Stimulated activated naive CD8-positive, alpha-beta T cell treated with anti-CD3 and anti-CD28 coated beads, Interleukin-15, amount 100 ng/mL, for 72 hours (primary cell): ENCODE measurements at regions not wholly inside any gene's neighbourhood (a gene's known extent, or its start where the extent isn't known, plus 50 kb on each side); places are given as distances from the start of the nearest gene placed in this dataset.
"Not testable (repeated sequence)": the region's sequence is repeated elsewhere in the genome, so short reads cannot be mapped to it uniquely, and the experiment has no call there.

Source experiments
- ATAC-seq: fragments of 150-1000 bp; cut with Tn5 transposase; 2 replicates; pipeline ENCODE4 v1.10.0; 2021; ENCODE audit warnings: mild to moderate bottlenecking, moderate library complexity
- DNase-seq, 2 donors: peaks; one replicate each; pipeline ENCODE4 v3.0.0; 2021 to 2022
- H3K27ac Mint-ChIP-seq, 2 donors: one replicate each; pipeline ENCODE4 v1.8.0; 2022; ENCODE audit warnings: mild to moderate bottlenecking in 2 of 2, mixed read lengths in 2 of 2, moderate library complexity in 2 of 2
- H3K27me3 Mint-ChIP-seq: one replicate; pipeline ENCODE4 v1.8.0; 2022; ENCODE audit warnings: mixed read lengths
- H3K4me1 Mint-ChIP-seq: one replicate; pipeline ENCODE4 v1.8.0; 2022; ENCODE audit warnings: mild to moderate bottlenecking, mixed read lengths
- H3K4me3 Mint-ChIP-seq, 2 donors: one replicate each; pipeline ENCODE4 v1.8.0; 2022; ENCODE audit warnings: mild to moderate bottlenecking in 2 of 2, mixed read lengths in 2 of 2, moderate library complexity in 1 of 2
- H3K9me3 Mint-ChIP-seq, 2 donors: one replicate each; pipeline ENCODE4 v1.8.0; 2022; ENCODE audit warnings: mixed read lengths in 2 of 2

- Mint-ChIP-seq H3K27me3 (peaks cover 17% of the 10 kb centered on the region), H3K4me1 (no peaks in the 10 kb centered on the region), H3K9me3 (no peaks in the 10 kb centered on the region), H3K27ac (no peak overlapping the region), H3K4me3 (no peak overlapping the region)
- no peak for ATAC-seq
- no peak for DNase-seq
Observed at GRCh38 chr3:182629521-182629920, 163.8 kb upstream of the ATP11B start.

- no peak for DNase-seq
- H3K4me3 Mint-ChIP-seq, result no peak overlapping the region
- no peaks in the 10 kb centered on the region for H3K4me1 Mint-ChIP-seq
- H3K9me3 Mint-ChIP-seq, result no peaks in the 10 kb centered on the region
- no peak overlapping the region for H3K27ac Mint-ChIP-seq
- no peak for ATAC-seq
- peaks cover 7% of the 10 kb centered on the region for H3K27me3 Mint-ChIP-seq
Observed at GRCh38 chr3:182631183-182632076, 161.9 kb upstream of the ATP11B start.

- H3K9me3 Mint-ChIP-seq, result no peaks in the 10 kb centered on the region
- H3K27me3 Mint-ChIP-seq, result peaks cover 7% of the 10 kb centered on the region
- H3K27ac Mint-ChIP-seq, result no peak overlapping the region
- ATAC-seq, result no peak
- no peak overlapping the region for H3K4me3 Mint-ChIP-seq
- no peak for DNase-seq
- H3K4me1 Mint-ChIP-seq, result no peaks in the 10 kb centered on the region
Observed at GRCh38 chr3:182632077-182632393, 161.3 kb upstream of the ATP11B start.

- H3K27me3 Mint-ChIP-seq, result peaks cover 14% of the 10 kb centered on the region
- no peaks in the 10 kb centered on the region for H3K9me3 Mint-ChIP-seq
- H3K4me1 Mint-ChIP-seq, result no peaks in the 10 kb centered on the region
- H3K4me3 Mint-ChIP-seq, result no peak overlapping the region
- no peak for ATAC-seq
- H3K27ac Mint-ChIP-seq, result no peak overlapping the region
- DNase-seq, result no peak
Observed at GRCh38 chr3:182633186-182633585, 160.1 kb upstream of the ATP11B start.

GRCh38 chr3:182636646-182637045 is 156.7 kb upstream of the ATP11B start:
- ATAC-seq, result no peak
- Mint-ChIP-seq H3K4me1 (no peaks in the 10 kb centered on the region), H3K27ac (no peak overlapping the region), H3K9me3 (no peaks in the 10 kb centered on the region), H3K27me3 (peaks cover 11% of the 10 kb centered on the region), H3K4me3 (no peak overlapping the region)
- no peak for DNase-seq

GRCh38 chr3:182637350-182638110 is 155.8 kb upstream of the ATP11B start:
- Mint-ChIP-seq H3K9me3 (no peaks in the 10 kb centered on the region), H3K27me3 (peaks cover 11% of the 10 kb centered on the region), H3K4me3 (no peak overlapping the region), H3K27ac (no peak overlapping the region), H3K4me1 (no peaks in the 10 kb centered on the region)
- no peak for ATAC-seq
- DNase-seq, result no peak

- H3K4me3 Mint-ChIP-seq, result no peak overlapping the region
- DNase-seq (no peak), ATAC-seq (no peak)
- peaks cover 8% of the 10 kb centered on the region for H3K4me1 Mint-ChIP-seq
- H3K27me3 Mint-ChIP-seq, result peaks cover 32% of the 10 kb centered on the region
- no peak overlapping the region for H3K27ac Mint-ChIP-seq
- no peaks in the 10 kb centered on the region for H3K9me3 Mint-ChIP-seq
Observed at GRCh38 chr3:182644013-182644412, 149.3 kb upstream of the ATP11B start.

GRCh38 chr3:182644790-182645433 is 148.4 kb upstream of the ATP11B start:
- Mint-ChIP-seq H3K4me3 (no peak overlapping the region), H3K27ac (no peak overlapping the region), H3K9me3 (no peaks in the 10 kb centered on the region), H3K4me1 (peaks cover 8% of the 10 kb centered on the region), H3K27me3 (peaks cover 32% of the 10 kb centered on the region)
- peak in 1 of 2 donors; percentile 46 for DNase-seq
- ATAC-seq, result peak; percentile 87

GRCh38 chr3:182650568-182651128 is 142.7 kb upstream of the ATP11B start:
- DNase-seq (no peak), ATAC-seq (peak; percentile 39)
- H3K4me3 Mint-ChIP-seq, result no peak overlapping the region
- no peaks in the 10 kb centered on the region for H3K9me3 Mint-ChIP-seq
- no peaks in the 10 kb centered on the region for H3K4me1 Mint-ChIP-seq
- H3K27me3 Mint-ChIP-seq, result peaks cover 21% of the 10 kb centered on the region
- no peak overlapping the region for H3K27ac Mint-ChIP-seq

GRCh38 chr3:182651461-182651860 is 141.8 kb upstream of the ATP11B start:
- Mint-ChIP-seq H3K27ac (no peak overlapping the region), H3K9me3 (no peaks in the 10 kb centered on the region), H3K4me1 (no peaks in the 10 kb centered on the region), H3K27me3 (peaks cover 15% of the 10 kb centered on the region), H3K4me3 (no peak overlapping the region)
- no peak for ATAC-seq
- no peak for DNase-seq

- H3K4me3 Mint-ChIP-seq, ATAC-seq, DNase-seq, H3K4me1 Mint-ChIP-seq, H3K27ac Mint-ChIP-seq, H3K9me3 Mint-ChIP-seq, H3K27me3 Mint-ChIP-seq: not testable (repeated sequence)
Observed at GRCh38 chr3:182653065-182653464, 140.2 kb upstream of the ATP11B start.

GRCh38 chr3:182668541-182668940 is 124.8 kb upstream of the ATP11B start:
- H3K9me3 Mint-ChIP-seq, result no peaks in the 10 kb centered on the region
- no peak for ATAC-seq
- H3K27ac Mint-ChIP-seq, result peak overlapping the region in 1 of 2 donors; percentile 17
- peaks cover 25% of the 10 kb centered on the region for H3K27me3 Mint-ChIP-seq
- DNase-seq, result no peak
- no peak overlapping the region for H3K4me3 Mint-ChIP-seq
- no peaks in the 10 kb centered on the region for H3K4me1 Mint-ChIP-seq

- H3K27me3 Mint-ChIP-seq, result peaks cover 25% of the 10 kb centered on the region
Observed at GRCh38 chr3:182668974-182669373, 124.3 kb upstream of the ATP11B start.

GRCh38 chr3:182671541-182671940 is 121.8 kb upstream of the ATP11B start:
- Mint-ChIP-seq H3K27me3 (peaks cover 25% of the 10 kb centered on the region), H3K9me3 (no peaks in the 10 kb centered on the region), H3K27ac (no peak overlapping the region), H3K4me1 (no peaks in the 10 kb centered on the region), H3K4me3 (no peak overlapping the region)
- ATAC-seq (no peak), DNase-seq (no peak)

More at GRCh38 chr3:182668974-182669373, 124.3 kb upstream of the ATP11B start:
- H3K9me3 Mint-ChIP-seq, result no peaks in the 10 kb centered on the region
- DNase-seq, result no peak
- H3K4me1 Mint-ChIP-seq, result no peaks in the 10 kb centered on the region
- no peak overlapping the region for H3K27ac Mint-ChIP-seq
- ATAC-seq, result no peak
- no peak overlapping the region for H3K4me3 Mint-ChIP-seq

GRCh38 chr3:182671942-182672341 is 121.4 kb upstream of the ATP11B start:
- H3K27me3 Mint-ChIP-seq, result peaks cover 25% of the 10 kb centered on the region
- no peak overlapping the region for H3K27ac Mint-ChIP-seq
- no peaks in the 10 kb centered on the region for H3K4me1 Mint-ChIP-seq
- H3K9me3 Mint-ChIP-seq, result no peaks in the 10 kb centered on the region
- no peak for DNase-seq
- no peak overlapping the region for H3K4me3 Mint-ChIP-seq
- ATAC-seq, result no peak

GRCh38 chr3:182673336-182673735 is 120.0 kb upstream of the ATP11B start:
- H3K4me3 Mint-ChIP-seq, result no peak overlapping the region
- no peaks in the 10 kb centered on the region for H3K9me3 Mint-ChIP-seq
- H3K4me1 Mint-ChIP-seq, result no peaks in the 10 kb centered on the region
- ATAC-seq (no peak), DNase-seq (no peak)
- H3K27ac Mint-ChIP-seq, result no peak overlapping the region
- H3K27me3 Mint-ChIP-seq, result peaks cover 25% of the 10 kb centered on the region
